DMS79 (cell line): ENCODE measurements at regions not wholly inside any gene's neighbourhood (a gene's known extent, or its start where the extent isn't known, plus 50 kb on each side); places are given as distances from the start of the nearest gene placed in this dataset.

Experiments used
- DNase-seq: peaks from one replicate; lab custom pipeline; 2025; lab: John Stamatoyannopoulos, UW

GRCh38 chr2:42971947-42972736 is 179.8 kb upstream of the HAAO start:
- no peak for DNase-seq

- no peak for DNase-seq
Measured at GRCh38 chr2:42971381-42971780, 179.0 kb upstream of the HAAO start.

- no peak for DNase-seq
Measured at GRCh38 chr2:42970151-42970550, 177.8 kb upstream of the HAAO start.

- DNase-seq = no peak
Measured at GRCh38 chr2:42969231-42970150, 177.1 kb upstream of the HAAO start.

- no peak for DNase-seq
Measured at GRCh38 chr2:42967959-42968674, 175.7 kb upstream of the HAAO start.

- DNase-seq = no peak
Measured at GRCh38 chr2:42965910-42966309, 173.5 kb upstream of the HAAO start.

- DNase-seq = no peak
Measured at GRCh38 chr2:42965196-42965595, 172.8 kb upstream of the HAAO start.

- DNase-seq = peak; percentile 32
Measured at GRCh38 chr2:42964439-42965083, 172.2 kb upstream of the HAAO start.

GRCh38 chr2:42963452-42964068 is 171.2 kb upstream of the HAAO start:
- no peak for DNase-seq

GRCh38 chr2:42962508-42962953 is 170.1 kb upstream of the HAAO start:
- no peak for DNase-seq

- DNase-seq = no peak
Measured at GRCh38 chr2:42961961-42962360, 169.6 kb upstream of the HAAO start.

- DNase-seq = no peak
Measured at GRCh38 chr2:42961385-42961811, 169.0 kb upstream of the HAAO start.

GRCh38 chr2:42960842-42961180 is 168.4 kb upstream of the HAAO start:
- no peak for DNase-seq

- no peak for DNase-seq
Measured at GRCh38 chr2:42960002-42960841, 167.8 kb upstream of the HAAO start.

- no peak for DNase-seq
Measured at GRCh38 chr2:42959234-42960001, 167.0 kb upstream of the HAAO start.

- DNase-seq = no peak
Measured at GRCh38 chr2:42958741-42959233, 166.4 kb upstream of the HAAO start.

- no peak for DNase-seq
Measured at GRCh38 chr2:42957861-42958301, 165.5 kb upstream of the HAAO start.

- DNase-seq = no peak
Measured at GRCh38 chr2:42957109-42957860, 164.9 kb upstream of the HAAO start.
